AG04449 (cell line): ENCODE measurements at regions not wholly inside any gene's neighbourhood (a gene's known extent, or its start where the extent isn't known, plus 50 kb on each side); places are given as distances from the start of the nearest gene placed in this dataset.
"Not testable (repeated sequence)": the region's sequence is repeated elsewhere in the genome, so short reads cannot be mapped to it uniquely, and the experiment has no call there.

Experiments
- CTCF ChIA-PET: fragments of 350-600 bp; formaldehyde crosslinking; extraction: SDS; loops from one replicate; lab custom pipeline; 2021; ENCODE audit warnings: antibody characterized with exemption; lab: Yijun Ruan, JAX
- POLR2A ChIA-PET: fragments of 400-600, 350-600 bp; formaldehyde crosslinking; extraction: SDS; loops from one replicate; lab custom pipeline; 2020; ENCODE audit warnings: antibody characterized with exemption, inconsistent platforms; lab: Yijun Ruan, JAX
- DNase-seq: peaks from one replicate; pipeline ENCODE4 v3.0.0-alpha.2; 2010; ENCODE audit warnings: low read depth, low spot score
- H3K4me3 ChIP-seq: 2 replicates; pipeline ENCODE4 v1.5.1; 2011; ENCODE audit warnings: low read depth, mild to moderate bottlenecking, control low read depth, low read length
- TF ChIP-seq, protein P1 (sequence below): IDR thresholded peaks from one replicate; pipeline ENCODE4 v1.5.1; 2011; ENCODE audit warnings: mild to moderate bottlenecking, moderate library complexity, low read length, control low read depth, inconsistent platforms; ENCODE audit not compliant: insufficient read depth; ENCODE audit errors: missing control alignments

DNA sequence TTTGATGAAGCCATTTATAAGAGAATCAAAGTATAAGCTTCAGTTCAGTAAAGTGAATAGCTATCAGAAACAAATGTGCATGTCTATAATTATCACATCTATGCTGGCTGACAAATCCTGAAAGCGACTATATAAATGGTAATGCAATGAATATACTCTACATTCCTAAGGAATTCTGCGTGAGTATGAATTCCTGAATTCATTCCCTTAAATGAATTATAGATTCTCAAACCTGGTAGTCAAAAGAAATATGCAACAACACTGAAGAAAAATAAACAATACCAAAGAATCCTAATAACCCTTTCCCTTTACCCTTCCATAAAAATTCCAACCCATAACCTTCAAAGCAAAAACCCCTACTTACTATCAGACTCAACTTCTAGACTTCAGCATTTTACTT, 416.6 kb upstream of the PMFBP1 start:
- ChIA-PET POLR2A (no interaction called here), CTCF (interaction anchor here (0.8 to 1.1 kb wide), 3 partner anchors 9 to 14 kb away, joined by 3 to 5 read pairs (median 4); no protein-coding TSS in a partner anchor)
- DNase-seq: no peak
- TF ChIP-seq, protein P1, sequence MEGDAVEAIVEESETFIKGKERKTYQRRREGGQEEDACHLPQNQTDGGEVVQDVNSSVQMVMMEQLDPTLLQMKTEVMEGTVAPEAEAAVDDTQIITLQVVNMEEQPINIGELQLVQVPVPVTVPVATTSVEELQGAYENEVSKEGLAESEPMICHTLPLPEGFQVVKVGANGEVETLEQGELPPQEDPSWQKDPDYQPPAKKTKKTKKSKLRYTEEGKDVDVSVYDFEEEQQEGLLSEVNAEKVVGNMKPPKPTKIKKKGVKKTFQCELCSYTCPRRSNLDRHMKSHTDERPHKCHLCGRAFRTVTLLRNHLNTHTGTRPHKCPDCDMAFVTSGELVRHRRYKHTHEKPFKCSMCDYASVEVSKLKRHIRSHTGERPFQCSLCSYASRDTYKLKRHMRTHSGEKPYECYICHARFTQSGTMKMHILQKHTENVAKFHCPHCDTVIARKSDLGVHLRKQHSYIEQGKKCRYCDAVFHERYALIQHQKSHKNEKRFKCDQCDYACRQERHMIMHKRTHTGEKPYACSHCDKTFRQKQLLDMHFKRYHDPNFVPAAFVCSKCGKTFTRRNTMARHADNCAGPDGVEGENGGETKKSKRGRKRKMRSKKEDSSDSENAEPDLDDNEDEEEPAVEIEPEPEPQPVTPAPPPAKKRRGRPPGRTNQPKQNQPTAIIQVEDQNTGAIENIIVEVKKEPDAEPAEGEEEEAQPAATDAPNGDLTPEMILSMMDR: no peak
- no peak overlapping the region for H3K4me3 ChIP-seq

DNA sequence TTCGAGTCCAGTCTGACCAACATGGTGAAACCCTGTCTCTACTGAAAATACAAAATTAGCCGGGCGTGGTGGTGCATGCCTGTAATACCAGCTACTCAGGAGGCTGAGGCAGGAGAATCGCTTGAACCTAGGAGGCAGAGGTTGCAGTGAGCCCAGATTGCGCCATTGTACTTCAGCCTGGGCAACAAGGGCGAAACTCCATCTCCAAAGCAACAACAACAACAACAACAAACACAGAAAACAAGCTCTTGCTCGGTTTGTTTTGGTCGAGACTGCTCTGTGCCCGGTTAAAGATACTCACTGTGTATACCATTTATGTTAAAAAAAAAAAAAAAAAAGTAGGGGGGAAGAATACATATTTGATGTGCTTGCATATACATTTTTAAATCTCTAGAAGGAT, 406.1 kb upstream of the PMFBP1 start:
- H3K4me3 ChIP-seq, POLR2A ChIA-PET, DNase-seq, CTCF ChIA-PET: not testable (repeated sequence)

DNA sequence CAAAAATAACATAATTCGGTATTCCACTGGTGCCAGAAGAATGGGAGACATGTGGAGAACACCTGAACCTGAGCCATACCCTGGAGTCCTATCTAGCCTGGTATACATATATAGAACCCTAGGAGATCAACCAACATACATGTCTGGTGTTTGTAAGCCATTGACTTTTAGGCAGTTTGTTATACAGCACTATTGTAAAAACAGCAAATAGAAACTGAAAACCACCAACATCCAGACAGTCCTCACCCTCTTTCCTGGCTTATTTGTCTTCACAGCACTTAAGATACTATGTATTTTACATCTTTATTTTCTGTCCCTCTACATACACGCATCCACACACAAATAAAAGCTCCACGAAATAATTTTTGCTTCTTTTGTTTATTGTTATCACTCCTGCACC, 404.2 kb upstream of the PMFBP1 start:
- CTCF ChIA-PET: no interaction called here
- H3K4me3 ChIP-seq: no peak overlapping the region
- TF ChIP-seq, protein P1: no peak
- POLR2A ChIA-PET: no interaction called here
- no peak for DNase-seq

DNA sequence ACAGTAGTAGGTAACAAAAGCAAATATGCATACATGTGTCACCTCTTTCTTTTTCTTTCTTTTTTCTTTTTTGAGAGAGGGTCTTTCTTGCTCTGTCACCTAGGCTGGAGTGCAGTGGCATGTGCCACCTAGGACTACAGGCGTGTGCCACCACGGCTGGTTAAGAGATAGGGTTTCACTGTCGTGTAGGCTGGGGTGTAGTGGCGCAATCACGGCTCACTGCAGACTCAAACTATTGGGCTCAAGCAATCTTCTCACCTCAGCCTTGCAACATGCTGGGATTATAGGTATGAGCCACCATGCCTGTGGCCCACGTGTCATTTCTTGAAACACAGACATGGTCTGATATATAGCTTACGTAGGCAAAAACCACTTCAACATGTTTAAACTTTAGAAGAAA, 397.7 kb upstream of the PMFBP1 start:
- POLR2A ChIA-PET: no interaction called here
- CTCF ChIA-PET: no interaction called here

DNA sequence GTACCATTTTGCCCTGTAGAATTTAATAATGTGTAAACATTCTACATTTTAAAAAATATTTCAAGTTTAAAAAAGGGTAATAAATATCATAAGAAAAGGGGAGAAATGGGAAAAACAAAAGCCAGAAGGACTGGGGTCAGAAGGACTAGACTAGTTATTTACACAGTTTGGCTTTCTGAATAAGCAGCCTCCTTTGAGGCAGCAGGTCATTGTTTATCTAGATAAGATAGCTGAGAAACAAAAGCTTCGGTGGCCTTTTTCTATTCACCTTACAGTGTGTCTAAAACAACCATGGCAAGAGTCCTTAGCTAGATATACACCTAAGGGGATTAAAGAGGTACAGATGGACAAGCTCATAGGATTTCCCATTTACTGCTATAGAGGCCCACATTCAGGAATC, 396.5 kb upstream of the PMFBP1 start:
- CTCF ChIA-PET: no interaction called here
- TF ChIP-seq, protein P1: no peak
- POLR2A ChIA-PET: no interaction called here
- no peak overlapping the region for H3K4me3 ChIP-seq
- no peak for DNase-seq

More for the DNA sequence above, 397.7 kb upstream of the PMFBP1 start:
- no peak overlapping the region for H3K4me3 ChIP-seq
- TF ChIP-seq, protein P1: no peak
- DNase-seq: no peak

DNA sequence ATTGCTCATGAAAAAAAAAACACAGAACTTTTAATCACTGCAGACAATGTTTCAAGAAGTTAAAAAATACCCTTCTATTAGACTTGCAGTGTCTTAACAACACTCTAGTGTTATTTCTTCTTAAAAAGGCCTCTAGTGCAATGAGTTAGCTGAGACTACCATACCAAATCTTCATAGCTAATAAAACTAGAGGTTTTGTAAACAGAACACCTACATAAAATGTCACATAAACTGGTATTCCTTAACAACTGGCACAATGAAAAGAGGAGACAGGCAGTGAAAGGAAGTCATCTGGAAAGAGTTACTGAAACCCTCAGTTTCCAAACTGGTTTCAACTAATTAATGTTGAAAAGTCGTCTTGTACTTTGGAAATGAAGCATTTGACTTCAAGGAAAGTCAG, 394.2 kb upstream of the PMFBP1 start:
- H3K4me3 ChIP-seq: no peak overlapping the region
- TF ChIP-seq, protein P1: no peak
- CTCF ChIA-PET: no interaction called here
- POLR2A ChIA-PET: no interaction called here
- DNase-seq: no peak

DNA sequence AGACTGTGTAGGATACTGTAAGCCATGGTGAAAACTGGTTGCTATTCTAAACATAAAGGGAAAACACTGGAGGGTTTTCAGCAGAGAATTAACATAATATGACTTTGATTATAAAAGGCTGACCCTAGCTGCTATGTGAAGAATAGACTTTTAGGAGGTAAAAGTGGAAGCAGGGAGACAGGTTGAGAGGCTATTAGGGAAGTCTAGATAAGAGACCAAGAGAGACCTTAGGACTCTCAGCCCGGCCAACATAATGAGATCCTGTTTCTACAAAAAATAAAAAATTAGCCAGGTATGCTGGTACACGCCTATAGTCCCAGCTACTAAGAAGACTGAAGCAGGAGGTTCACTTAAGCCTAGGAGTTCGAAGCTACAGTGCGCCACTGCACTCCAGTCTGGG, 393.2 kb upstream of the PMFBP1 start:
- CTCF ChIA-PET: interaction anchor here (1.1 to 1.6 kb wide), 2 partner anchors 14 to 34 kb away, joined by 3 read pairs; no protein-coding TSS in a partner anchor
- TF ChIP-seq, protein P1: no peak
- no peak for DNase-seq
- H3K4me3 ChIP-seq: no peak overlapping the region
- POLR2A ChIA-PET: no interaction called here
